Erythroblast (primary cell): ENCODE measurements at regions not wholly inside any gene's neighbourhood (a gene's known extent, or its start where the extent isn't known, plus 50 kb on each side); places are given as distances from the start of the nearest gene placed in this dataset.

ENCODE experiments used
- GATA1 ChIP-seq: IDR thresholded peaks from 2 replicates; pipeline ENCODE4 v1.6.1; 2011; ENCODE audit warnings: low read depth, mild to moderate bottlenecking, control low read depth, low read length, moderate library complexity
- POLR2A ChIP-seq: IDR thresholded peaks from 2 replicates; pipeline ENCODE4 v1.6.1; 2011; ENCODE audit warnings: mild to moderate bottlenecking, low read length

GRCh38 chr1:118269598-118269997, 84.6 kb upstream of the SPAG17 start:
- TF ChIP-seq POLR2A (no peak), GATA1 (no peak)
